ENCODE measurements at regions not wholly inside any gene's neighbourhood (a gene's known extent, or its start where the extent isn't known, plus 50 kb on each side); places are given as distances from the start of the nearest gene placed in this dataset.

DNA sequence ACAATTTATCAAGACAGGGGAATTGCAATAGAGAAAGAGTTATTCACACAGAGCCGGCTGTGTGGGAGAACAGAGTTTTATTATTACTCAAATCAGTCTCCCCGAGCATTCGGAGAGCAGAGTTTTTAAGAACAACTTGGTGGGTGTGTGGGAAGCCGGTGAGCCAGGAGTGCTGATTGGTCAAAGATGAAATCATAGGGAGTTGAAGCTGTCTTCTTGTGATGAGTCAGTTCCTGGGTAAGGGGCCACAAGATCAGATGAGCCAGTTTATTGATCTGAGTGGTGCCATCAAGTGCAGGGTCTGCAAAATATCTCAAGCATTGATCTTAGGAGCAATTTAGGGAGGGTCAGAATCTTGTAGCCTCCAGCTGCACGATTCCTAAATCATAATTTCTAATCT lies 50.0 kb upstream of the ECI2 start:
- TF ChIP-seq, protein P1, sequence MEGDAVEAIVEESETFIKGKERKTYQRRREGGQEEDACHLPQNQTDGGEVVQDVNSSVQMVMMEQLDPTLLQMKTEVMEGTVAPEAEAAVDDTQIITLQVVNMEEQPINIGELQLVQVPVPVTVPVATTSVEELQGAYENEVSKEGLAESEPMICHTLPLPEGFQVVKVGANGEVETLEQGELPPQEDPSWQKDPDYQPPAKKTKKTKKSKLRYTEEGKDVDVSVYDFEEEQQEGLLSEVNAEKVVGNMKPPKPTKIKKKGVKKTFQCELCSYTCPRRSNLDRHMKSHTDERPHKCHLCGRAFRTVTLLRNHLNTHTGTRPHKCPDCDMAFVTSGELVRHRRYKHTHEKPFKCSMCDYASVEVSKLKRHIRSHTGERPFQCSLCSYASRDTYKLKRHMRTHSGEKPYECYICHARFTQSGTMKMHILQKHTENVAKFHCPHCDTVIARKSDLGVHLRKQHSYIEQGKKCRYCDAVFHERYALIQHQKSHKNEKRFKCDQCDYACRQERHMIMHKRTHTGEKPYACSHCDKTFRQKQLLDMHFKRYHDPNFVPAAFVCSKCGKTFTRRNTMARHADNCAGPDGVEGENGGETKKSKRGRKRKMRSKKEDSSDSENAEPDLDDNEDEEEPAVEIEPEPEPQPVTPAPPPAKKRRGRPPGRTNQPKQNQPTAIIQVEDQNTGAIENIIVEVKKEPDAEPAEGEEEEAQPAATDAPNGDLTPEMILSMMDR (conservative IDR thresholded peaks at IDR 0.05 in 1 of 2, IDR thresholded peaks at IDR 0.05 in 1 of 2; ENCODE audit: extremely low read depth in 1 of 2, insufficient read depth in 1 of 2, low read depth in 1 of 2, low read length in 2 of 2) = no peak
- TF ChIP-seq EZH2 (IDR thresholded peaks at IDR 0.05; ENCODE audit: borderline replicate concordance, low read length) = no peak
